ENCODE measurements at regions not wholly inside any gene's neighbourhood (a gene's known extent, or its start where the extent isn't known, plus 50 kb on each side); places are given as distances from the start of the nearest gene placed in this dataset.
"Not testable (repeated sequence)": the region's sequence is repeated elsewhere in the genome, so short reads cannot be mapped to it uniquely, and the experiment has no call there.

DNA sequence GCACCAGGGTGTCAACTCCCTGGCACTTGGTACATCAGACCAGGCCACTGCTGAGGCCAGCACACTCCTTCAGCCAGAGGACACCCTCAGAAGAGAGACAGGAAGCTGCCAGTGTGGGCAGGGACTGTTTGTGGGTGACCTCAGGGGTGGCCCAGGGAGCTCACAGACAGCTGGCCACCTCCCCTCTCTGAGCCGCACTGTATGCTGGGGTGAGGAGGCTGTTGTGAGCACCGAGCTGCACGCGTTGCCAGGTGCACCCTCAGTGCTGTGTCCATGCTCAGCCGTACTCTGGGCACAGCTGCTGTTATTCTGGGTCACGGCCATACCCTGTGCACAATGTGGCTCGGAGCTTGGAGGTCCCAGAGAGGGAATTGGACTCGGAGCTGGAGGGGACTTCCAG is 61.5 kb upstream of the NANOS1 start:
- DNase-seq, result peak in 1 of 2 donors; percentile 50

- no peak for DNase-seq
These were observed 61.0 kb upstream of the NANOS1 start for GRCh38 chr10:118968482-118968881.

GRCh38 chr10:118969014-118969413 is 60.5 kb upstream of the NANOS1 start:
- DNase-seq, result no peak

GRCh38 chr10:118970770-118971169 is 58.7 kb upstream of the NANOS1 start:
- peak in 1 of 2 donors; percentile 12 for DNase-seq

GRCh38 chr10:118971187-118971586 is 58.3 kb upstream of the NANOS1 start:
- no peak for DNase-seq

DNA sequence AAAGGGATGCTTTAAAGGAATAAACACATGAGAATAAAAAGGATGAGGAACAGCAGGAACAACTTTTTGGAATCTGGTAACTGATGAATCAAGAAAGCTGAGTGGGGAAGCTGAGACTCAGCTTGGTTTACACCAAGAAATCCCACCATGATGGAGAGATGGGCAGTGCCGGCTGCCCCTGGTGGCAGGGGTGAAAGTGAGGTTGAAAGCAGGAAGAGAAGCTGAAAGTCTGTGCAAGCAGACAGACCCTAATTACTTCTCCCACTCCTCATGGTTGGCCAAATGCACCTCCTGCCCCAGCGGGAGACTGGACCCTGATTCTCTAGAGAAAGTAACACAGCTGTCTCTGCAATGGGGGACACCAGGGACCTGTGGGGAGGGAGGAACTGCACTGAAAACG is 57.6 kb upstream of the NANOS1 start:
- DNase-seq, result no peak

DNA sequence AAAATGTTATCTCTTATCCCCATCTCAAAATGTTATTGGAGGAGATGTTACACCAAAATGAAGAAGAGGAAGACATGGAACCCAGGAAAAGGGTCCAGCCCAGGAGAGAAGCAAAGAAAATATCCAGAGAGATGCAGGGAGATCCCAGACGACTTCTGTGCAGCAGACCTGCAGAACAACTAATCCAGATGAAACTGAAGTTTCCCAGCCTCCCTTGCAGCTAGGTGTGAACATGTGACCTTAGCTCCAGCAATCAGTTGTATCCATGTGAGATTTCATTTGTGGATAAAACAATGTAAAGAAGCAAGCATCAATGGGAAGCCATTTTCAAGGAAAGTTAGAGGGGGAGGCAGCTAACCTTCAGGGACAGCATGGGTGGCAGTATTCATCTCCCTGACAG is 55.8 kb upstream of the NANOS1 start:
- DNase-seq, result no peak

DNA sequence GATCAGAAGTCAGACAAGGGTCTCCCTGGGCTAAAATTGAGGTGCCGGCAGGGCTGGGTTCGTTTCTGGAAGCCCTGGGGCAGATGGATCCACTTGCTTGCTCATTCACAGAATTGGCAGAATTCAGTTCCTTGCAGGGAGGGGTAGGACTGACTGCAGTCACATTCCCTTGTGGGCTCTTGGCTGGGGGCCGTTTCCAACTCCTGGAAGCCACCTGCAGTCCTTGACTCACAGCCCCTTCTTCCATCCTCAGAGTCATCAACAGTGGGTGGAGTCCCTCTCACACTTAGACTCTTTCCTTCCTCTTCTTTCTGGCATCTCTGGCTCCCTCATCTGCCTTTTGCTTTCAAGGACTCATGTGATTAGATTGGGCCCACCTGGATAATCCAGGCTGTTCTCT is 54.6 kb upstream of the NANOS1 start:
- no peak for DNase-seq

DNA sequence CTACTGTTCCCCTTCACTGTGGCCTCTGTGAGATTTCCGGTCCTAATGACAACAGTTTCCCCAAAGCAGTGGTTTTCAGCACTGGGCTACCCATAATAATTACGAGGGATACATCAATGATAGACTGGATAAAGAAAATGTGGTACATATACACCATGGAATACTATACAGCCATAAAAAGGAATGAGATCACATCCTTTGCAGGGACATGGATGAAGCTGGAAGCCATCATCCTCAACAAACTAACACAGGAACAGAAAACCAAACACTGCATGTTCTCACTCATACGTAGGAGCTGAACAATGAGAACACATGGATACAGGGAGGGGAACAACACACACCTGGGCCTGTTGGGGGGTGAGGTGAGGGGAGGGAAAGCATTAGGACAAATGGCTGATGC is 53.3 kb upstream of the NANOS1 start:
- not testable (repeated sequence) for DNase-seq

DNA sequence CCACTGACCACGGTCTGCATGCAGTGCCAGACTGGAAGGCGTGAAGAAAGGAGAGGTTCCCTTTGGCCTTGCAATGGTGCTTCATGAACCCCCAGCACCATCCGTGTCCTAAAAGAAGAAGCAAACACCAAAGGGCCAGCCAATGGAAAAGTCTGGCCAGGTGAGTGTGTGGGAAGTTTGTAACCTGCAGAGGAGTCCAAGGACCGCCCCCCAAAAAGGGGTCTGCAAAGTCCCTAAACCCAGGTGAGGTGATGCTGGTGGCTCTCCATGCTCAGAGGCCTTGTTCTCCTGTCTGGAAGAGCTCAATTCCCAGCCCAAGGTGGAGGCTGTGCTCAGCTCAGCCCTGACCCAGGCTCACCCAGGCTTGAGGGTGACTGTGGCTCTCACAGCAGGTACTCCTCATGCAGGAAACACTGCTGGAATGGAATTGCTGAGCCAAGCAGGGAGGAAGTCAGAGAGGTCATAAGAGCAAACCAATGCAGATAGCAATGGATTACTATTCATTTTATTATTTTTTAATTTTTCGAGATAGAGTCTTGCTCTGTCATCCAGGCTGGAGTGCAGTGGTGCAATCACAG is 52.4 kb upstream of the NANOS1 start:
- no peak for DNase-seq

- DNase-seq, result no peak
These were observed 51.7 kb upstream of the NANOS1 start for GRCh38 chr10:118977835-118978234.

- DNase-seq, result no peak
These were observed 51.1 kb upstream of the NANOS1 start for GRCh38 chr10:118978316-118978997.

DNA sequence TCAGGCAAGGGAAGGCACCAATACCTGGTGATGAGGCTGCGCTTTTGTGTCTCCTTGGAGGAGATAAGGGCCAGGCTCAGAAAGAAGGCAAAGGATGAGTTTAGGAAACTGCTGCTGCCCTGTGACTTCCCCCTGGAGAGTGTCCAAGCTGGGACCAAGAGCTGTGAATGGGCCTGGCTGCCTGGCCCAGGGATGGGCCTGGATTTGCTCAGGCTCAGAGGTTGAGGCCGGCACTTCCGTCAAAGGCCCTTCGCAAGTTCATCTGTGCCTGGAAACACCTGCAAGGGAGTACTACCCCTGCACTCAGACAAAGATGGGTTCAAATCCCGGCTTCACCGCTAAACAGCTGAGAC is 50.5 kb upstream of the NANOS1 start:
- DNase-seq, result no peak

GRCh38 chr10:118979661-118980060 is 49.9 kb upstream of the NANOS1 start:
- no peak for DNase-seq

Data from inflammatory macrophage (primary cell).